PFSK-1 (cell line): ENCODE measurements at regions not wholly inside any gene's neighbourhood (a gene's known extent, or its start where the extent isn't known, plus 50 kb on each side); places are given as distances from the start of the nearest gene placed in this dataset.

Source experiments
- FOXP2 ChIP-seq: optimal IDR thresholded peaks from 2 replicates; pipeline ENCODE3; 2011; ENCODE audit warnings: borderline replicate concordance, control low read depth, inconsistent platforms; ENCODE audit not compliant: insufficient read depth; ENCODE audit errors: extremely low read length, extremely low read depth
- POLR2AphosphoS5 ChIP-seq: IDR thresholded peaks from 2 replicates; pipeline ENCODE4 v1.6.1; 2012; ENCODE audit warnings: low read depth, mild to moderate bottlenecking, control low read depth, low read length, moderate library complexity
- SIN3A ChIP-seq: IDR thresholded peaks from 2 replicates; pipeline ENCODE4 v1.6.1; 2012; ENCODE audit warnings: mild to moderate bottlenecking, low read length, moderate library complexity, borderline replicate concordance; ENCODE audit not compliant: insufficient read depth
- TAF1 ChIP-seq: IDR thresholded peaks from 2 replicates; pipeline ENCODE4 v1.6.1; 2012; ENCODE audit warnings: low read length, control low read depth, borderline replicate concordance; ENCODE audit not compliant: insufficient read depth
- TF ChIP-seq, protein P1 (sequence below), 2 experiments: IDR thresholded peaks; 2 replicates each; pipeline versions ENCODE4 v1.6.1 to v1.8.0; 2011 to 2012; ENCODE audit warnings: low read depth in 2 of 2, low read length in 2 of 2, control low read depth in 1 of 2, inconsistent platforms in 1 of 2, mild to moderate bottlenecking in 1 of 2, moderate library complexity in 1 of 2; ENCODE audit not compliant: insufficient read depth in 1 of 2

DNA sequence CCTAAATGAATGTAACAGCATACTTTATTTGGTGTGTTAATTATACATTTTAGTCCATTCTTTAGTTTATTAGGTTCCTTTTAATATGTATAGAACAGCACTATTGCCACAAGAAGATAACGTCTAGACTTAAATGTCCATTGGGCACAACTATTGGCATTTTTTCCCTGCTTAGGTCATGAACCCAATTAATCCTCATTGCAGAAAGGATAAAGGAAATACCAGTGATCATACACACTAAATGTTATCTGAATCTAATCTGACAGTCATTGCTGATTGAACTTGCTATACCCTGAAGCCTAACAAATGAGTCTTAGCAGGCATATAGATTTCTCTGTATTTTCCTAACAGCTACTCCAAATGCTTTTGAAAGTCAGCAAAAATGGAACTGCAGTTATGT, 2250.0 kb upstream of the AGA start:
- TF ChIP-seq POLR2AphosphoS5 (no peak), FOXP2 (no peak), TAF1 (no peak), SIN3A (no peak)
- TF ChIP-seq, protein P1, sequence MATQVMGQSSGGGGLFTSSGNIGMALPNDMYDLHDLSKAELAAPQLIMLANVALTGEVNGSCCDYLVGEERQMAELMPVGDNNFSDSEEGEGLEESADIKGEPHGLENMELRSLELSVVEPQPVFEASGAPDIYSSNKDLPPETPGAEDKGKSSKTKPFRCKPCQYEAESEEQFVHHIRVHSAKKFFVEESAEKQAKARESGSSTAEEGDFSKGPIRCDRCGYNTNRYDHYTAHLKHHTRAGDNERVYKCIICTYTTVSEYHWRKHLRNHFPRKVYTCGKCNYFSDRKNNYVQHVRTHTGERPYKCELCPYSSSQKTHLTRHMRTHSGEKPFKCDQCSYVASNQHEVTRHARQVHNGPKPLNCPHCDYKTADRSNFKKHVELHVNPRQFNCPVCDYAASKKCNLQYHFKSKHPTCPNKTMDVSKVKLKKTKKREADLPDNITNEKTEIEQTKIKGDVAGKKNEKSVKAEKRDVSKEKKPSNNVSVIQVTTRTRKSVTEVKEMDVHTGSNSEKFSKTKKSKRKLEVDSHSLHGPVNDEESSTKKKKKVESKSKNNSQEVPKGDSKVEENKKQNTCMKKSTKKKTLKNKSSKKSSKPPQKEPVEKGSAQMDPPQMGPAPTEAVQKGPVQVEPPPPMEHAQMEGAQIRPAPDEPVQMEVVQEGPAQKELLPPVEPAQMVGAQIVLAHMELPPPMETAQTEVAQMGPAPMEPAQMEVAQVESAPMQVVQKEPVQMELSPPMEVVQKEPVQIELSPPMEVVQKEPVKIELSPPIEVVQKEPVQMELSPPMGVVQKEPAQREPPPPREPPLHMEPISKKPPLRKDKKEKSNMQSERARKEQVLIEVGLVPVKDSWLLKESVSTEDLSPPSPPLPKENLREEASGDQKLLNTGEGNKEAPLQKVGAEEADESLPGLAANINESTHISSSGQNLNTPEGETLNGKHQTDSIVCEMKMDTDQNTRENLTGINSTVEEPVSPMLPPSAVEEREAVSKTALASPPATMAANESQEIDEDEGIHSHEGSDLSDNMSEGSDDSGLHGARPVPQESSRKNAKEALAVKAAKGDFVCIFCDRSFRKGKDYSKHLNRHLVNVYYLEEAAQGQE (IDR thresholded peaks at IDR 0.05; ENCODE audit: insufficient read depth in 1 of 2, low read depth in 2 of 2, low read length in 2 of 2) = no peak

DNA sequence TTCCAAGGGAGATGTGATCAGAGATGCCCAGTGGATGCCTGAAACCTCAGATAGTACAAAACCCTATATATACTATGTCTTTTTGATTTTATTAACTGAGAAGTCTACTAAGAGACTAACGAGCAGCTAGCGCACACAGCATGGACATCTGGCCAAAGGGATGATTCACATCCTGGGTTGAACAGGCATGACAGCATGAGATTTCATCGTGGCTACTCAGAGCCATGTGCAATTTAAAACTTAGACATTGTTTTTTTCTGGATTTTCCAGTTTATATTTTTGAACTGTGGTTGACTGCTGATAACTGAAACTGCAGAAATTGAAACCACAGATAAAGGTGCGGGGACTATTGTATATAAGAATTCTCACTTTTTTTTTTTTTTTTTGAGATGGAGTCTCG, 2252.9 kb upstream of the AGA start:
- TF ChIP-seq SIN3A = no peak

DNA sequence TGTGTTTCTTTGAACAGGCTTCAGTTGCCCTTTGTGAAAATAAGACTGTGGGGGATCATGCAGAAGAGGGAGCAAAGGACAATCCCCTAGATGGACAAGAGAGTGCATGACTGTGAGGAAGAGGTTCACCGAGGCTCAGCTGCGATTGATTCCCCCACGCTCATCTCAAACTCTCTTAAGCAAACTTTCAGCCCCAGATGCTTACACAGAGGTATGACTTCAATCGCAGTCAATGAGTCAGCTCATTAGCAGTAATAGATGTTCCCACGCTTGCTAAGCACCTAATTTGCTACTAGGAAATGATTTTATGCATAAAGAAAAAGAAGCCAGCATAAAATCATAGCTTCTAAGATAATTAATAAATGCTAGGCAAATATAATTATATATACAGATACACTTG, 2256.1 kb upstream of the AGA start:
- no peak for TF ChIP-seq POLR2AphosphoS5
- TF ChIP-seq SIN3A = no peak
- TF ChIP-seq, protein P1 (IDR thresholded peaks at IDR 0.05; ENCODE audit: insufficient read depth in 1 of 2, low read depth in 2 of 2, low read length in 2 of 2) = no peak
- no peak for TF ChIP-seq FOXP2
- no peak for TF ChIP-seq TAF1

DNA sequence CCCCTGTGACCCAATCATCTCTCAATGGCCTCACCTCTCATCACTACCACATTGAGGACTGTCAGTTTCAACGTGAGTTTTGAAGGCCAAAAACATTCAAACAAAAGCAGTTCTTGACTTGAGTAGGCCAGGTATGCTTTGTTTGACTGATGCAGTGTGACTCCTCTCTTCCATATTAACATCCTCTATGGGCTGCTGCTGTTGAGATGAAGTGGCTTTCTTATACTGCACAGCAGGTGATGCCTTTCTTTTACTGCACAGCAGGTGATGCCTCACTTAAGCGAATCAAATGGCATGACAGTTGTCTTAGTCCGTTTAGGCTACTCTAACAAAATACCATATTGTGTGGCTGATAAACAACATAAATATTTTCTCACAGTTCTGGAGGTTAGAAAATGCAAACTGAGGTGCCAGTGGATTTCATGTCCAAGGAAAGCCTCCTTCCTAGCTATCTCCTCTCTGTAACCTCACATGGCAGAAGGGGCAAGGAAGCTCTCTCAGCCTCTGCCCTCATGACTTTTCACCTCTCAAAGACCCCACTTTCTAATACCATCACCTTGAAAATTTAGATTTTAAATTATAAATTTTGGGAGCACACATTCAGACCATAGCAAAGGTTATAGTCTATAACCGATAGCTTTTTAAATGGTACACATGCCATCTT, 2267.9 kb upstream of the AGA start:
- no peak for TF ChIP-seq SIN3A
- TF ChIP-seq POLR2AphosphoS5 = no peak
- TF ChIP-seq FOXP2 = no peak
- TF ChIP-seq TAF1 = no peak
- TF ChIP-seq, protein P1 (IDR thresholded peaks at IDR 0.05; ENCODE audit: insufficient read depth in 1 of 2, low read depth in 2 of 2, low read length in 2 of 2) = no peak

DNA sequence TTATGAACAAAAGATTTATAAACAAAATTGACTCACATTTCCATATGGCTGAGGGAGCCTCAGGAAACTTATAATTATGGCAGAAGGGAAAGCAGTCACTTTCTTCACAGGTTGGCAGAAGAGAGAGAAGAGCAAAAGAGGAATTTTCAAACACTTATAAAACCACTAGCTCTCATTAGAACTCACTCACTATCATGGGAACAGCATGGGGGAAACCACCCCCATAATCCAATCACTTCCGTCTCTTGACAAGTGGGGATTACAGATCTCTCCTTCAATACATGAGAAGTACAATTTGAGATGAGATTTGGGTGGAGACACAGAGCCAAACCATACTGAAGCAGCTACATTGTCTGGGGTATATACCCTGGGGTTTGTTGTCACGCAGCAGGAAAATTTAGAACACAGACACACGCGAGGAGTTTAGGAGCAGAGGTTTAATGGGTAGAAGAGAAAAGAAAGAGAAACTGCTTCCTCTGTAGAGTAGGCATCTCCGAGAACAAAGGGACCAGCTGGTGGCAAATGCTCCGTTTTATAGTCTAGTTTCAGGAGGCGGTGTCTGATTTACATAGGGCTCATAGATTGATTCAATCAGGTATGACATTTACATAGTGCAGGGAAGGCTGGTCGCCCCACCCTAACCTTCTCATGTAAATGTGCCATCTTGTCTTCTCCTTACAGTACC, 2277.7 kb upstream of the AGA start:
- TF ChIP-seq POLR2AphosphoS5 = no peak
- no peak for TF ChIP-seq FOXP2
- TF ChIP-seq SIN3A = no peak
- TF ChIP-seq, protein P1 (IDR thresholded peaks at IDR 0.05; ENCODE audit: insufficient read depth in 1 of 2, low read depth in 2 of 2, low read length in 2 of 2) = no peak
- no peak for TF ChIP-seq TAF1
